GM21717 (cell line): ENCODE measurements at regions not wholly inside any gene's neighbourhood (a gene's known extent, or its start where the extent isn't known, plus 50 kb on each side); places are given as distances from the start of the nearest gene placed in this dataset.

ENCODE experiments used
- ATAC-seq: cut with Tn5 transposase; IDR thresholded peaks from one replicate; pipeline ENCODE4 v1.9.1; 2021; ENCODE audit warnings: mild to moderate bottlenecking, moderate library complexity; ENCODE audit not compliant: unreplicated experiment

DNA sequence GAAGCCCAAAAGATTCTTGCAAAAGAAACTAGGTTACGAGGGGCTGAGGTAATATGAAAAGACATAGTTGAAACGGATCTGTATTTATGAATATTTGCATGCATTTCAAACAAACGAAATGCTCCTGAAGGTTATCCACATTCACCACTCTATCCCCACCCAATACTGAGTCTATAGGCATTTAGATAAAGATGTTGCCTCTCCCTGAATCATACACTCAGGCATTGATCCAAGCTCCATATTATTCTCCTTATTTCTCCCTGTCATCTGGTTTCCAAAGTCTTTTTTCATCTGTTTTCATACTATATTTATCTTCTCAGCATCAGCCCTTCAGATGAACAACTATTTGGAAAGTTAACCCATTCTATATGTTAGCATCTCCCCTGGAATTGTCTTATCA is 492.5 kb upstream of the TGFBR2 start:
- no peak for ATAC-seq

DNA sequence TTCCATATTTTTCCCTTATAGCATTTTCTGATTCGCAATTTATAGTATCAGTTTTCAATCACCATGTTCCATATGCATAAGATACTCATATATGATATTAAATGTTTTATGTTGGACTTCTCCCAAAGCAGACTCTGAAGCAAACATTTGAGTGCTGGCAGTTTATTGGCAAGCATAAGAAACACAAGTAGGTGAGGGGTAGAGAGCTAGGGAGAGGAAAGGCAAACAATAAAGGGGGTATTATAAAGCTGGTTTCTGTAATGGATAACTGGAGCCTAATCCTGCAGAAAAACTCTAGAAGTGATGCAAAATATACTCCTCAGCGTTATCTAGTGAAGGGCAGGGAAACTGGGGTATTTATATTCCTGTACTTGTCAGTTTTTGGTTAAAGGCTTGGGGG is 491.5 kb upstream of the TGFBR2 start:
- ATAC-seq, result no peak

GRCh38 chr3:30122359-30122758 is 484.0 kb upstream of the TGFBR2 start:
- no peak for ATAC-seq

DNA sequence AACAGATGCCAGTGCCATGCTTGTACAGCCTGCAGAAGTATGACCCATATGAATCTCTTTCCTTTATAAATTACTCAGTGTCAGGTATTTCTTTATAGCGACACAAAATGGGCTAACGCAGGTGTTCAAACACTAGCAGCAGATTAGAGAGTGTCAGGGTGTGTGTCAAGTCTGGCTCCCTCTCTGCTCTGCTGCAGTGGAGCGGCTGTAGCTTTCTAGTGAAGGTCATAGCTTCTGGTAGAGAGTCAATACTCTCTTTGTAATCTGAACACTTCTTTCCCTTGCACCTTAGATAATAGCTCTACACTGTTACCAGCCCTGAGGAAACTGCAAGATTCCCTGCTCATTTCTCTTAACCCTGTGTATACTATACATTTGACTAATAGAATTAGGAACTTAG is 483.2 kb upstream of the TGFBR2 start:
- ATAC-seq, result no peak

- no peak for ATAC-seq
These were observed 482.6 kb upstream of the TGFBR2 start for GRCh38 chr3:30123755-30124154.

GRCh38 chr3:30124435-30125370 is 481.7 kb upstream of the TGFBR2 start:
- ATAC-seq, result no peak

- ATAC-seq, result no peak
These were observed 476.6 kb upstream of the TGFBR2 start for GRCh38 chr3:30129765-30130164.

- ATAC-seq, result no peak
These were observed 476.0 kb upstream of the TGFBR2 start for GRCh38 chr3:30130391-30130790.

DNA sequence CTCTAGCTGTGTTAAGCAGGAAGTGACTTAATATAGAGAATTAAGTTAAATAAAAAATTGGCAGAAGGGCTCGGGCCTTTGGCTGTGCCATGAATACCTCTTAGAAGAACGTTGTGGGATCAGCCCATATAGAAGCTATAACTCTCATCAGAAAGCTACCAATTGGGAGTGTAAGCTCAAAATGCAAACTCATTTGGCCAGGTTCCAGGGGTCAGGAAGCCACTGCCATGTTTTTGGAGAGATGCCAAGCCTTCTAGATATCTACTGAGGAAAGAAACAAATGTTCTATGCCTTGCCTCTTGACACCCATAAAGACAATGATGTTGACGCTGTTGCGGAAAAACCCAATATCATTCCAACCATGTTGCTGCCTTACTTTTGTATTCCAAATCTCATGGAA is 475.2 kb upstream of the TGFBR2 start:
- no peak for ATAC-seq

DNA sequence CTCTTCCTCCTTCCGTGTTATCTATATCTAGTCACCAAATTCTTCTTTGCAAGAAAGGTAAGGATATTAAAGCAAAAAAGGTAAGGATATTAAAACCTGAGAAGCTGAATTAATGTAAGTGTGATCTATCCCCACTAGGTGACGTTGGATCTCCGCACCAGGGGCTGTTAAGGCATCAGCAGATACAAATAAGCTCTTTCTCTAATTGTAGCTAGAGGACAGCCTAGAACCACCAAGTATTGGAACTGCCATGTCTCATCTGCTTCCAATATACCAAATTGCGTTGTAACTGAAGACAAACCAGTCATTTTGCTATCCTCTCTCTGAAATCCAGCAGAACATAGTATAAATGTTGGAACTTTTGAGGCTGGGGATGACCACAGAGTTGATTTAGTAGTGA is 471.2 kb upstream of the TGFBR2 start:
- no peak for ATAC-seq

DNA sequence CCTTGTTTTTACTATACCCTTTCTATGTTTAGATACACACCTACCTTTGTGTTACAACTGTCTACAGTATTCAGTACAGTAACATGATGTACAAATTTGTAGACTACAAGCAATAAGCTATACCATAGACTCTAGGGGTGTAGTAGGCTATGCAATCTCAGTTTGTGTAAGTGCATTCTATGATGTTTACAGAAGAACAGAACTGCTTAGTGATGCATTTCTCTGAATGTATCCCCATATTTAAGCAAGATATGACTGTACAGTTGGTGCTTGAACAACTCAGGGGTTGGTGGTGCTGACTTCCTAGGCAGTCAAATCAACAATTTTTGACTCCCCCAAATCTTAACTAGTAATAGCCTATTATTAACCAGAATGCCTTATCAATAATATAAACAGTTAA is 467.1 kb upstream of the TGFBR2 start:
- ATAC-seq, result no peak

- no peak for ATAC-seq
These were observed 465.9 kb upstream of the TGFBR2 start for GRCh38 chr3:30140356-30141075.

GRCh38 chr3:30141178-30141581 is 465.2 kb upstream of the TGFBR2 start:
- ATAC-seq, result no peak

DNA sequence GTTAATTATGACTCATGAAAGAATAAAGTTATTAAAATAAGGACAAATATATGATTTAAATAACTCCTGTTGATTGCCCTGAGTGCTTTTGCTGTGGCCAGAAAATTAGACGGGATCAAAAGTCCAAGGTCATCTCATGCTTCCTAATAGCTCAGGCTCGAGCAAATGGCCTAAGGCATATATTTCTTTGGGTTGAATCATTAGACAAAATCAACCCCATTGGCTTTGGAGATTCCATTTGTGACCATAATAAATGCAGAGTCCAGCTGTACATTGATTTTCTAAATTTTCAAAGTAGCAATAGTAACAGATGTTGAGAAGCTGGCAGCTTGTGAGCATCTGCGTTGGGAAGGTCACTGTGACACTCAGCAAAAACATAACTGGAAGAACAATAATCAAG is 464.5 kb upstream of the TGFBR2 start:
- no peak for ATAC-seq

GRCh38 chr3:30142946-30143345 is 463.5 kb upstream of the TGFBR2 start:
- ATAC-seq, result no peak

DNA sequence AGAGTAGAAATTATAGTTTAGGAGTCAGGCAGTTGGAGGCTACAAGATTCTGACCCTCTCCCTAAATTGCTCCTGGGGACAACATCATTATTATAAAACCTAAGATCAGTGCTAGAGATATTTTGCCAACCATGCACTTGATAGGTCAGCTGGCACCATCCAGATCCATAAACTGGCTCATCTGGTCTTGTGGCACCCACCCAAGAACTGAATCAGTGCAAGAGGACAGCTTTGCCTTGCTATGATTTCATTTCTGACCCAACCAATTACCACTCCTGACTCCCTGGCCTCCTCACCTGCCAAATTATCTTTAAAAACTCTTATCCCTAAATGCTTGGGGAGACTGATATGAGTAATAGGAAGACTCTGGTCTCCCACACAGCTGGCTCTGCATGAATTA is 461.1 kb upstream of the TGFBR2 start:
- ATAC-seq, result no peak

GRCh38 chr3:30146978-30147377 is 459.4 kb upstream of the TGFBR2 start:
- ATAC-seq, result no peak

DNA sequence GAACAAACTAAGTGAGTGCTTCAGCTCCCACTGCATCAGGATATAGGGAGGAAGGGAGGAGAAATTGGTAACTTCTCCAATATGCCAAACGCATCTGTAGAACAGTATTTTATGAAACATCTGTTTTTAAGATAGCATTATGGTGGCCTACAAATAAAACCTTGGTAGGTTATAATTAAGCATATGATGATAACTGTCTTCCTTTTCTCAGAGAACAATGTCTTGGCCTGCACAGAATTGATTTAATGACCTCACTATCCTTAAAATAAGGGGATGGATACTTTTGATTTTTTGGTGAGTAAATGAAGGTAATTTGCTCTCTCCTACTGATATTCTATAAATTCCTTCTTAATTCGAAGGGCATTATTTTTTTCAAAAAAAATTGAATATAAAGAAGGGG is 451.5 kb upstream of the TGFBR2 start:
- ATAC-seq, result no peak

DNA sequence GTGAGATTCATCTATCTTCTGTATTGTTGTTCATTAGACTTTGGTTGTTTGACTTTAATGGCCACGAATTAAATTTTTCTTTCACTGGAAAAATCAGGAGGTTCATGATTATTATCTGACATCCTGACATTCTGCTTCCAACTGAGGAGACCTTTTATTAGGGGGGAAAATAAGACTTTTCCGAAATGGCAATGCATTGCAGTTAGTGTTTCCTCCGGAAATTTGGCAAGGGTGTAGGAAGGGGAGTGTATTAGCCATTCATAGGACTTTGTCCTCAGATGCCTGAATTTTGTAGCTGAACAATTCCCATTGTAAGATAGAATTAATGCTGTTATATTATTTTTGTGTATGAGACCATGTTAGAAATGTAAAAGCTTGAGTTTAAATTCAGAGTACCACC is 450.6 kb upstream of the TGFBR2 start:
- ATAC-seq, result no peak

DNA sequence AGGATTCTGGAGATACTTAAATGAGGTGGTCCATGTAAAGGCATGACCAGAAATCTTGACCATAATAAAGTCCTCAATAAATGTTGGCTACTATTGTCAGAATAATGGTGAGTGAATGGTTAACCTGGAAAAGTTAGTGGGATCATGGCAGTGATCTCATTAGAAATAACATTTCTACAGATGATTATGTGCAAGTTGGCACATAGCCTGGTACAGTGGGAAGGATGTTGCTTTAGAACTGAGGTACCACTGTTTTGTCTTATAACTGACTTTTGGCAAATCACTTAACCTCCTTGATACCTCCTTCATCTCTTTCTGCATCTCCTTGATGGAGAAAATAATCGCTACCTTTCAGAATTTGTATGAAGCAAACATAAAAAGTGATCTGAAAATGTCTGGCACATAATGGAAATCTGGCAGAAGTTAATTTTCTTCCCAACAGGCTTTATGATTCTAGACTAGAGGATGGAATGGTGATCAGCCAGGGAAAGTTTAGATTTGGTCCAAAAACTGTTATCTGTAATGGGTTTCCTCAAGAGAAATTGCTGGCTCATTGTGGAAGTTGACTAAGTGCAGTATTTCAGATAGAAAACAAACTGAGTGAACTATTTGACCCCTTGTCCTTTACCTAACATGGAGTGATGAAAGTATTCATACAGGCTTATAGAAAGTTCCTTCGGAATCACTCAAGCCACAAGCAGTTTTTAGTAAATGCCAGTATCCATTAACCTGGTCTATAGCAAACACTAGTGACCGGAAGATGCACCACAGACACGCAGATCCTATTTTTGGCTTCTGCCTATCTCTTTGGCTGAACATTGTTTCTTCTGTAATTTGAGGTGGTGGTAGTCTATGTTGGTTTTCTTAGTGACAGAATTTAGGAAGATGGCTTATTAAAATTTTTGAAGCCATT is 449.6 kb upstream of the TGFBR2 start:
- ATAC-seq, result no peak

DNA sequence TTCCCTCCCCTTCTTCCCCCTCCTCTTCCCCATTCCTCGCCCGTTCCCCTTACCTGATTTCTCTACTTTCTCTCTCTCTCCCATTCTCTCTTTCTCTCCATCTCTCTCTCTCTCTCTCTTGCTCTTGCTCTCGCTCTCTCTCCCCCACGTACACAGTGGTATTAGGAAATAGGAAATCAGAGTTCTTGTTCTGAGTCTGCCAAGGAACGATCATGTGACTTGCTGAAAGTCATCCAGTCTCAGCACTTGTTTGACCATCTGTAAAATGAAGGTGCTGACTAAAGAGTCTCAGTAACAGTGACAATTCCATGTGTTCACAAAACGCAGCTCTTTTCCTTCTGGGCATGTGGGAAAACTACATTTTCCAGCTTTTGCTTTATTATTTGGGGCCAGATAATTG is 445.0 kb upstream of the TGFBR2 start:
- no peak for ATAC-seq
